ENCODE measurements at regions not wholly inside any gene's neighbourhood (a gene's known extent, or its start where the extent isn't known, plus 50 kb on each side); places are given as distances from the start of the nearest gene placed in this dataset.

GRCh38 chr7:68537051-68537773 is 1061.1 kb upstream of the AUTS2 start:
- H3K9me3 ChIP-seq, result no peaks in the 10 kb centered on the region
- no peak for DNase-seq (ENCODE audit: low spot score)
- H3K4me1 ChIP-seq, result no peaks in the 10 kb centered on the region
- H3K4me3 ChIP-seq, result no peak overlapping the region
- no peak overlapping the region for H3K27ac ChIP-seq
- TF ChIP-seq, protein P1, sequence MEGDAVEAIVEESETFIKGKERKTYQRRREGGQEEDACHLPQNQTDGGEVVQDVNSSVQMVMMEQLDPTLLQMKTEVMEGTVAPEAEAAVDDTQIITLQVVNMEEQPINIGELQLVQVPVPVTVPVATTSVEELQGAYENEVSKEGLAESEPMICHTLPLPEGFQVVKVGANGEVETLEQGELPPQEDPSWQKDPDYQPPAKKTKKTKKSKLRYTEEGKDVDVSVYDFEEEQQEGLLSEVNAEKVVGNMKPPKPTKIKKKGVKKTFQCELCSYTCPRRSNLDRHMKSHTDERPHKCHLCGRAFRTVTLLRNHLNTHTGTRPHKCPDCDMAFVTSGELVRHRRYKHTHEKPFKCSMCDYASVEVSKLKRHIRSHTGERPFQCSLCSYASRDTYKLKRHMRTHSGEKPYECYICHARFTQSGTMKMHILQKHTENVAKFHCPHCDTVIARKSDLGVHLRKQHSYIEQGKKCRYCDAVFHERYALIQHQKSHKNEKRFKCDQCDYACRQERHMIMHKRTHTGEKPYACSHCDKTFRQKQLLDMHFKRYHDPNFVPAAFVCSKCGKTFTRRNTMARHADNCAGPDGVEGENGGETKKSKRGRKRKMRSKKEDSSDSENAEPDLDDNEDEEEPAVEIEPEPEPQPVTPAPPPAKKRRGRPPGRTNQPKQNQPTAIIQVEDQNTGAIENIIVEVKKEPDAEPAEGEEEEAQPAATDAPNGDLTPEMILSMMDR (IDR thresholded peaks at IDR 0.05), result no peak
- H3K27me3 ChIP-seq, result no peaks in the 10 kb centered on the region
- no peaks in the 10 kb centered on the region for H3K36me3 ChIP-seq

DNA sequence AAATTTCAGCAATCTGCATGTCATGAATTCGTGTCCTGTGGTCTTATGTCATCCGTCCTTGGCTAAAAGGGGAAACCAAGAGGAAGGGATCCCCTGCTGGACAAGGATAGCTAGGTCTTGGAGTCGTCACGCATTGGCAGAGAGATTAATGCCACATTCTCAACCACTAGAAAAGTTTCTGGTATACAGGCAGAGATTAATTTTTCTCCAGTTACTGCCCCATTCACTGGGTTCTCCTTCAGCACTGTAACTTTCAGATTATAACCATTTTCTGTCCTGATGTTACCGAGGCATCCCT is 1060.6 kb upstream of the AUTS2 start:
- Histone ChIP-seq H3K4me1 (no peaks in the 10 kb centered on the region), H3K4me3 (no peak overlapping the region), H3K27me3 (no peaks in the 10 kb centered on the region), H3K36me3 (no peaks in the 10 kb centered on the region), H3K27ac (no peak overlapping the region), H3K9me3 (no peaks in the 10 kb centered on the region)
- no peak for DNase-seq (ENCODE audit: low spot score)
- TF ChIP-seq, protein P1 (IDR thresholded peaks at IDR 0.05), result no peak

DNA sequence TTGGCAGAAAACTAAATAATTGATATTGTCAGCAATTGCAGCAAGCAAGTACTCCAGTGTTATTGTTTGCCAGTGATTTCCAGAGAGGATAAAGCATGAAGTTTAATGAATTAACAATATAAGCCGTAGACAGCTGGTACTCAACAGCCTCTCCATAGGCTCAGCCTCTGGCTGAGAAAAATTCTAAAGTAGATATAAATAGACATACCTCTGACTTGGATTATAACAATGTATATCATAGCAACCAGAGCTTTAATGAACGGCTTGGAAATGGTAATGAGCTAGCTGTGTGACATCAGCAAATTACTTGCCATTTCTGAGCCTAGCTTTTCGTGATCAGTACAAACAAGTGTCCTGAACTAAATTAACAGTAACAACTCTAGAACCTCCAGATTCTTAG is 1055.4 kb upstream of the AUTS2 start:
- H3K4me1 ChIP-seq, result no peaks in the 10 kb centered on the region
- no peaks in the 10 kb centered on the region for H3K36me3 ChIP-seq
- no peaks in the 10 kb centered on the region for H3K27me3 ChIP-seq
- TF ChIP-seq, protein P1 (IDR thresholded peaks at IDR 0.05), result no peak
- no peak overlapping the region for H3K4me3 ChIP-seq
- H3K9me3 ChIP-seq, result no peaks in the 10 kb centered on the region
- DNase-seq (ENCODE audit: low spot score), result no peak
- H3K27ac ChIP-seq, result no peak overlapping the region

- DNase-seq (ENCODE audit: low spot score), result no peak
- Histone ChIP-seq H3K36me3 (no peaks in the 10 kb centered on the region), H3K27ac (no peak overlapping the region), H3K4me3 (no peak overlapping the region), H3K4me1 (no peaks in the 10 kb centered on the region), H3K27me3 (no peaks in the 10 kb centered on the region), H3K9me3 (no peaks in the 10 kb centered on the region)
- TF ChIP-seq, protein P1 (IDR thresholded peaks at IDR 0.05), result no peak
Observed at GRCh38 chr7:68544851-68545250, 1053.4 kb upstream of the AUTS2 start.

GRCh38 chr7:68547181-68547580 is 1051.1 kb upstream of the AUTS2 start:
- no peak for DNase-seq (ENCODE audit: low spot score)
- Histone ChIP-seq H3K4me3 (no peak overlapping the region), H3K27me3 (no peaks in the 10 kb centered on the region), H3K36me3 (no peaks in the 10 kb centered on the region), H3K4me1 (no peaks in the 10 kb centered on the region), H3K9me3 (no peaks in the 10 kb centered on the region), H3K27ac (no peak overlapping the region)
- TF ChIP-seq, protein P1 (IDR thresholded peaks at IDR 0.05), result no peak

DNA sequence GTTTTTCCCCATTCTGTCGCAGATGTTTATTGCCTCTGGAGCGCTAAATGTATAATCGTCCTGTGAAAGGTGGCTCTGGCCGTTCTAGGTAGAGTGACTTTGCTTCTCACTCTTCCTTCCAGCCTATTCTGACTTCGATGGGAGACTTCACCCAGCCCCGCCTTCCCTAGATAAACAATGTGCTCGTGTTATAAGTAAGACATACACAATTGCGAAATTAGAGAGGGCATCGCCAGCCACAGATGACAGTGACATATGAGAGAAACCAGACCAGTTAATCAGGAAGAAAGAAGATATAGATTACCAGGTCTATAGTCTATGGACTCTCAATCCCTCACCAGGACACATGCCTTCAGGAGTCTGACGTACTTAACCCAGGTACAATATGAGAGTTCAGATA is 1050.5 kb upstream of the AUTS2 start:
- Histone ChIP-seq H3K27ac (no peak overlapping the region), H3K4me3 (no peak overlapping the region), H3K36me3 (no peaks in the 10 kb centered on the region), H3K9me3 (no peaks in the 10 kb centered on the region), H3K4me1 (no peaks in the 10 kb centered on the region), H3K27me3 (no peaks in the 10 kb centered on the region)
- no peak for DNase-seq (ENCODE audit: low spot score)
- TF ChIP-seq, protein P1 (IDR thresholded peaks at IDR 0.05), result no peak
